K562 (cell line): ENCODE measurements at regions not wholly inside any gene's neighbourhood (a gene's known extent, or its start where the extent isn't known, plus 50 kb on each side); places are given as distances from the start of the nearest gene placed in this dataset.

ENCODE experiments used
- AFF4 ChIP-seq: sonication (generic); formaldehyde crosslinking; IDR thresholded peaks from 2 replicates; pipeline ENCODE4 v1.8.0; 2023; ENCODE audit warnings: mild to moderate bottlenecking, missing genetic modification reagents
- BRCA1 ChIP-seq, 2 experiments: fragments of 450-650 bp in 1 of 2; sonication (generic) in 1 of 2; formaldehyde crosslinking in 1 of 2; IDR thresholded peaks; 2 replicates each; pipeline versions ENCODE4 v1.5.0 to v1.6.1; 2017 to 2020; ENCODE audit warnings: mild to moderate bottlenecking in 1 of 2, missing genetic modification reagents in 1 of 2
- CTCF ChIP-seq, 3 experiments: IDR thresholded peaks in 2 of 3; conservative IDR thresholded peaks in 1 of 3; 2 replicates each; pipeline ENCODE4 v1.5.1; 2011 to 2012; ENCODE audit warnings: low read length in 3 of 3, mild to moderate bottlenecking in 3 of 3, control low read depth in 2 of 3, improper control_type of control experiment in 1 of 3, inconsistent platforms in 1 of 3, low read depth in 1 of 3, mixed read lengths in 1 of 3, moderate library complexity in 1 of 3; ENCODE audit not compliant: insufficient read depth in 2 of 3
- EZH2 ChIP-seq: IDR thresholded peaks from 2 replicates; pipeline ENCODE4 v1.6.1; 2012; ENCODE audit warnings: low read depth, mild to moderate bottlenecking, inconsistent platforms, low read length, borderline replicate concordance
- GTF2F1 ChIP-seq: IDR thresholded peaks from 2 replicates; pipeline ENCODE4 v1.6.1; 2011; ENCODE audit warnings: low read depth, low read length, improper control_type of control experiment
- NFYB ChIP-seq: IDR thresholded peaks from 2 replicates; pipeline ENCODE4 v1.6.1; 2011; ENCODE audit warnings: mild to moderate bottlenecking, moderate library complexity; ENCODE audit not compliant: insufficient read length; ENCODE audit errors: extremely low read depth
- POLR2A ChIP-seq: fragments of 450-650 bp; conservative IDR thresholded peaks from 2 replicates; pipeline ENCODE4 v1.6.1; 2016
- RCOR1 ChIP-seq, 2 experiments: IDR thresholded peaks; 2 replicates each; pipeline ENCODE4 v1.6.1; 2012; ENCODE audit warnings: low read depth in 2 of 2, low read length in 2 of 2, borderline replicate concordance in 1 of 2, improper control_type of control experiment in 1 of 2
- RFX7 ChIP-seq: fragments of 250-450 bp; sonication (Bioruptor Pico); IDR thresholded peaks from 2 replicates; pipeline ENCODE4 v1.5.1; 2021; ENCODE audit warnings: mild to moderate bottlenecking
- TCF7L2 ChIP-seq: fragments of 150-350 bp; IDR thresholded peaks from 2 replicates; pipeline ENCODE4 v1.6.1; 2016; ENCODE audit warnings: low read depth, mild to moderate bottlenecking, low read length, moderate library complexity
- ZBTB17 ChIP-seq: fragments of 450-650 bp; formaldehyde crosslinking; IDR thresholded peaks from 2 replicates; pipeline ENCODE4 v1.4.0; 2020; ENCODE audit warnings: mild to moderate bottlenecking
- ZC3H11A ChIP-seq: IDR thresholded peaks from 2 replicates; pipeline ENCODE4 v1.6.1; 2012; ENCODE audit warnings: low read depth, low read length, improper control_type of control experiment
- ZFP36 ChIP-seq: fragments of 150-350 bp; IDR thresholded peaks from 2 replicates; pipeline ENCODE4 v1.6.1; 2018; ENCODE audit warnings: low read length, low read depth; ENCODE audit not compliant: partially characterized antibody
- ZNF212 ChIP-seq: fragments of 450-650 bp; formaldehyde crosslinking; IDR thresholded peaks from 2 replicates; pipeline ENCODE4 v1.4.0; 2020; ENCODE audit warnings: mild to moderate bottlenecking

DNA sequence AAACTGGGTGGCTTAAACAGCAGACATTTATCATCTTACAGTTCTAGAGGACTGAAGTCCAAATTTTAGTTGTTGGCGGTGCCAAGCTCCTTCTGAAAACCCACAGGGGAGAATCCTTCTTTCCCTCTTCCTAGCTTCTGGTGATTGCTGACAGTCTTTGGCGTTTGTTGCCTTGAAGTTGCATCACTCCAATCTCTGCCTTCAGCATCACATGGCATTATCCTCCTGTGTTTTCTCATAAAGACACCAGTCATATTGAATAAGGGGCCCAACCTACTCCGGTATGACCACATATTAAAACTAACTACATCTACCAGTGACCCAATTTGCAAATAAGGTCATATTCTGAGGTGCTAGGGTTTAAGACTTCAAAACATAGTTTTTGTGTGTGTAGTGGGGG lies 472.1 kb upstream of the IGFBP3 start:
- TF ChIP-seq ZNF212 (CRISPR knock-in tag) (no peak), POLR2A (no peak), GTF2F1 (no peak), RFX7 (CRISPR knock-in tag) (no peak), ZC3H11A (no peak), BRCA1 (IDR thresholded peaks at IDR 0.05) (no peak), BRCA1 (CRISPR knock-in tag; IDR thresholded peaks at IDR 0.05) (no peak), TCF7L2 (no peak), NFYB (no peak), RCOR1 (IDR thresholded peaks at IDR 0.05; ENCODE audit: borderline replicate concordance in 1 of 2, low read depth in 2 of 2, low read length in 2 of 2) (no peak), EZH2 (no peak), AFF4 (CRISPR knock-in tag) (no peak), ZFP36 (no peak), CTCF (IDR thresholded peaks at IDR 0.05 in 2 of 3, conservative IDR thresholded peaks at IDR 0.05 in 1 of 3; ENCODE audit: insufficient read depth in 2 of 3, low read depth in 1 of 3, low read length in 3 of 3) (no peak), ZBTB17 (CRISPR knock-in tag) (no peak)
